ENCODE measurements at regions not wholly inside any gene's neighbourhood (a gene's known extent, or its start where the extent isn't known, plus 50 kb on each side); places are given as distances from the start of the nearest gene placed in this dataset.

DNA sequence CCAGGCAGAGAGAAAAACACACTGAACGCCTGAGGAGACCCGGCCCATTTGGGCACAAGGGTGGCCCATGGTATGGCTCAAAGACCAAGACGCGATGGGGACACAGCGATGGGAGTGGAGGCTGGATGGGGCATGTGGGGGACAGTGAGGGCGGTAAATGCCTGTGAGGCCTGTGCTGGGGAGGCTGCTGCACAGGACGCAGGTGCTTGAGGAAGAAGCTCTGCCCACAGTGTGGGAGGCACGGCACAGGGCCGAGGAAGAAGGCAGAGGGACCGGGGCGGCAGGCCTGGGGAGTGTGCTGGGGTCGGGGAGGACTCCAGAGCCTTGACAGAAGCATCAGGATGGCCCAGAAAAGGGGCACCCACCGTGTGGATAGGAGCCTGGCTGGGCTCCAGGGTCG, 75.9 kb upstream of the WNT11 start:
- Histone ChIP-seq H3K27me3 (no peaks in the 10 kb centered on the region), H3K4me1 (no peaks in the 10 kb centered on the region), H3K4me3 (no peak overlapping the region), H3K9me3 (no peaks in the 10 kb centered on the region), H3K27ac (no peak overlapping the region), H3K36me3 (no peaks in the 10 kb centered on the region)
- DNase-seq (ENCODE audit: low spot score): no peak
- TF ChIP-seq, protein P1, sequence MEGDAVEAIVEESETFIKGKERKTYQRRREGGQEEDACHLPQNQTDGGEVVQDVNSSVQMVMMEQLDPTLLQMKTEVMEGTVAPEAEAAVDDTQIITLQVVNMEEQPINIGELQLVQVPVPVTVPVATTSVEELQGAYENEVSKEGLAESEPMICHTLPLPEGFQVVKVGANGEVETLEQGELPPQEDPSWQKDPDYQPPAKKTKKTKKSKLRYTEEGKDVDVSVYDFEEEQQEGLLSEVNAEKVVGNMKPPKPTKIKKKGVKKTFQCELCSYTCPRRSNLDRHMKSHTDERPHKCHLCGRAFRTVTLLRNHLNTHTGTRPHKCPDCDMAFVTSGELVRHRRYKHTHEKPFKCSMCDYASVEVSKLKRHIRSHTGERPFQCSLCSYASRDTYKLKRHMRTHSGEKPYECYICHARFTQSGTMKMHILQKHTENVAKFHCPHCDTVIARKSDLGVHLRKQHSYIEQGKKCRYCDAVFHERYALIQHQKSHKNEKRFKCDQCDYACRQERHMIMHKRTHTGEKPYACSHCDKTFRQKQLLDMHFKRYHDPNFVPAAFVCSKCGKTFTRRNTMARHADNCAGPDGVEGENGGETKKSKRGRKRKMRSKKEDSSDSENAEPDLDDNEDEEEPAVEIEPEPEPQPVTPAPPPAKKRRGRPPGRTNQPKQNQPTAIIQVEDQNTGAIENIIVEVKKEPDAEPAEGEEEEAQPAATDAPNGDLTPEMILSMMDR (IDR thresholded peaks at IDR 0.05): no peak

DNA sequence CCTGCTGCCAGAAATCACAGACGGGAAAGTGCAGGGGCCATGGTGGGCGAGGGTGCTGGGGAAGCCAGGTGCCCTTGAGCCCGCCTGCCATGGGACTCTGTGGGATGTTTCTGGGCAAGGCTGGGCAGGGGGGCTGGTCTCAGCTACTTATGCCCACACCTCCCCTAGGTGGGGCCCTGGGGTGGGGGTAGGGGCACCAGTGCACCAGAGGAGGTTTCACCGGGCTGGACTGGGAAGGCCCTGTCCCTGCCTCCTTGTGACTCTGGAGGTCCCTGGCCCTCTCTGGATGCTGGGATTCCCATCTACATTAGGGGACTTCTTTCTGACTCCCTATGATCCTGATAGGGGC, 75.2 kb upstream of the WNT11 start:
- no peaks in the 10 kb centered on the region for H3K36me3 ChIP-seq
- no peak for DNase-seq (ENCODE audit: low spot score)
- H3K27ac ChIP-seq: no peak overlapping the region
- no peaks in the 10 kb centered on the region for H3K9me3 ChIP-seq
- no peaks in the 10 kb centered on the region for H3K27me3 ChIP-seq
- H3K4me3 ChIP-seq: no peak overlapping the region
- TF ChIP-seq, protein P1 (IDR thresholded peaks at IDR 0.05): no peak
- H3K4me1 ChIP-seq: no peaks in the 10 kb centered on the region

DNA sequence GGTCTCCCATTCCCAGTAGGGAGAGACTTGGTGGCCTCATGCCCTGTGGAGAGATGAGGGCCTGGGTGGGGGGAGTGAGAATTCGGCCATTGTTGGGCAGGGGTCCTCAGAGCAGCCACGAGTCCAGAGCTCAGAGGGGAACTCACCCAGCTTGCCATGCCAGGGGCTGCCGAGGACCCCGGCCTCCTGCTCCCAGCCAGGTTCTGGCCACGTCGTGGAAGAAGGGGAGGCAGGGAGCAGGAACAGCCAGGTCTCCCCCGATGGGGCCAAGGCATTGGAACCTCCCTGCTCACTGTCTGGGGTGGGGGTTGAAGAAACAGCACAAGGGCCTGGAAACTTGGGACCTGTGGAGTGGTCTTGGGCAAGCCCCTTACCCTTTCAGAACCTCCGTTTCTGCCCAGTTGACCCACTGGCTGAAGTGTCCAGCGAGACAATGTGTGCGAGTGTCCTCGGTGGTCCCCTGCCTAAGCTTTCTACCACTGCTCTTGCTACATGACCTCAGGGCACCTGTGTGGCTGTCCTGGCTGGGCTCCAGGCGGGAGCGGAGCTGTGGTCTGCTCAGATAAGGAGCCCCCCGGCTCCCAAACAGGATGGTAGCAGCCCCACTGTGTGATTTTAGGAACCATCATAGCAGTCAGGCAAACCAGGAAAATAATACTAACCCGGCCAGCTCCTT, 74.7 kb upstream of the WNT11 start:
- TF ChIP-seq, protein P1 (IDR thresholded peaks at IDR 0.05): no peak
- no peak overlapping the region for H3K27ac ChIP-seq
- DNase-seq (ENCODE audit: low spot score): no peak
- H3K4me1 ChIP-seq: no peaks in the 10 kb centered on the region
- H3K27me3 ChIP-seq: no peaks in the 10 kb centered on the region
- no peak overlapping the region for H3K4me3 ChIP-seq
- no peaks in the 10 kb centered on the region for H3K36me3 ChIP-seq
- H3K9me3 ChIP-seq: no peaks in the 10 kb centered on the region

DNA sequence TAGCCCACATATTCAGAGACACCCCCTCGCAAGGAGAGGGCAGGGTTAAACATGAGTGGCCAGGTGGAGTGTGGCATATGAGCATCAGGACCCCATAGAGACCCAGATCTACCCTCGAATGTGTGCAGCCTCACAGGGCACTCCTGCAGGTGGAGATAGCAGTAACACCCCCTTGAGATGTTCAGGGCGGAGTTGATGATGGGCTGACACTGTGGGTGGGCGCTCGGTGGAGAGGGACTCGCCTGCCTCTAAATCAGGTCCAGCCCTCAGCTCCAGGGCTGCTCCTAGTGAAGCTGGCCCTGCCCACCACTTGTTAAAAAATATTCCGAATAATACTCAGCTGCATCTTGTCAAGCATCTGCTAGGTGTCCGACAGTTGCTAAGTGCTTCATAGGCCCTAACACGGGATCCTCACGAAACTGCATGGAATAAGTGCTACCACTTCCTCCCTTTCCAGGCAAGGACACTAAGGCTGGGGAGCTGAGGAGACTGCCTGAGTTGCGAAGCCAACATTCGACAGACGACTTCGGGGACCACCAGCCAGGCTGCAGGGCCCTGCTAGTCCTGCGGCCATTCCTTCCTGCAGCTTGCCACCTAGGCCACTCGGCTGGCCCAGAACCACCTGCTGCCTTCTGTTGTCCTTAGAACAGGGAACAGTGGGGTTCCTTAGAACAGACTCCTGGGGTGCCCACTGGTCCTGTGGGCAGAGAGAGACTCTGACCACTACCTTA, 74.0 kb upstream of the WNT11 start:
- H3K4me3 ChIP-seq: no peak overlapping the region
- TF ChIP-seq, protein P1 (IDR thresholded peaks at IDR 0.05): no peak

DNA sequence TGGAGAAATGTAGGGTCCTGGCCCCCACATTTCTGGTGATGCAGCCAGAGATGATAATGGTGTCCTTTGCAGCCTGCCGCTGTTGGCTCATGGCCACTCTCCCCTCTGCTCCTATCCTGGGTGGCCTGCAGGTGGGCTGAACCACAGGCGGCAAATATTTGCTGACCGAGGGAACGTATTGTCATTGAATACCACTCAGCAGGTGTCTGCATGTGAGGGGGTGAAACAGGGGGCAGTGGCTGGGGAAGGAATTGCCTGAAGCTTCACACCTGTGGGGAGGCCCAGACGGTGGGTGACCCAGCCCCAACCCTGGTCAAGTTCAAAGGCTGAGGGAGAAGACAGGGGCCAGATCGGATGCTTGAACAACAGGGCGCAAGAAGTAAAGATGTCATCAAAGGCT, 73.3 kb upstream of the WNT11 start:
- Histone ChIP-seq H3K4me3 (no peak overlapping the region), H3K27ac (no peak overlapping the region), H3K9me3 (peaks cover 0 to 3% of the 10 kb centered on the region in 2 donors), H3K27me3 (no peaks in the 10 kb centered on the region), H3K36me3 (no peaks in the 10 kb centered on the region), H3K4me1 (no peaks in the 10 kb centered on the region)
- TF ChIP-seq, protein P1 (IDR thresholded peaks at IDR 0.05): no peak
- no peak for DNase-seq (ENCODE audit: low spot score)

More for the DNA sequence above, 74.0 kb upstream of the WNT11 start:
- Histone ChIP-seq H3K27me3 (no peaks in the 10 kb centered on the region), H3K36me3 (no peaks in the 10 kb centered on the region), H3K4me1 (no peaks in the 10 kb centered on the region), H3K27ac (no peak overlapping the region), H3K9me3 (no peaks in the 10 kb centered on the region)
- DNase-seq (ENCODE audit: low spot score): no peak

Data from right atrium auricular region (tissue), 2 donors.